ENCODE measurements at regions not wholly inside any gene's neighbourhood (a gene's known extent, or its start where the extent isn't known, plus 50 kb on each side); places are given as distances from the start of the nearest gene placed in this dataset.

DNA sequence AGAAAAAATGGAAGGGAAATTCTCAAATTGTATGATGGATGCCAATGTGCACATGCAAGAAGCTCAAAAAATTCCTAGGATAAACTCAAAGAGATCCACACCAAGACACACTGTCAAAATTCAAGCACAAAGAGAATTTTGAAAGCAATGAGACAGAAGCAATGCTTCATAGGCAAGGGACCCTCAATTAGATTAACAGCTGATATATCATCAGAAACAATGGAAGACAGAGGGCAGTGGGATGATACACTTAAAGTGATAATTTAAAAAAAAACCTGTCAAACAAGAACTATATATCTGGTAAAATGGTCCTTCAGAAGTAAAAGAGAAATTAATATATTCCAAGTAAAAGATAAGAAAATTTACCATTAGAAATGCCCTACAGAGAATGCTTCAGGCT lies 306.3 kb upstream of the PCDH7 start:
- Histone ChIP-seq H3K4me3 (ENCODE audit: low read depth, low read length) (no peak overlapping the region), H3K27me3 (ENCODE audit: control insufficient read depth, insufficient read depth, low read length) (no peaks in the 10 kb centered on the region), H3K36me3 (ENCODE audit: control insufficient read depth, insufficient read depth, low read length) (no peaks in the 10 kb centered on the region)
- no peak for TF ChIP-seq CTCF (IDR thresholded peaks at IDR 0.05; ENCODE audit: insufficient read depth, low read length, poor library complexity, severe bottlenecking)
- DNase-seq (ENCODE audit: low read depth), result no peak

DNA sequence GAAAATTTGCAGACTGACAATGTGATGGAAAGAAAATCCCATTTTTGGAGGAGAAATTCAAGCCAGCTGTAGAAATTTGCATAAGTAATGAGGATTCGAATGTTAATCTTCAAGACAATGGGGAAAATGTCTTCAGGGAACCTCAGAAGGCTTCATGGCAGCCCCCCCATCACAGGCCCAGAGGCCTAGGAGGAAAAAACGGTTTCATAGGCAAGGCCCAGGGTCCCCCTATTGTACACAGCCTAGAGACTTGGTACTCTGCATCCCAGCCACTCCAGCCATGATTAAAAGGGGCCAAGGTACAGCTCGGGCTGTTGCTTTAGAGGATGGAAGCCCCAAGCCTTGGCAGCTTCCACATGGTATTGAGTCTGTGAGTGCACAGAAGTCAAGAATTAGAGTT lies 303.6 kb upstream of the PCDH7 start:
- no peaks in the 10 kb centered on the region for H3K36me3 ChIP-seq (ENCODE audit: control insufficient read depth, insufficient read depth, low read length)
- H3K4me3 ChIP-seq (ENCODE audit: low read depth, low read length), result no peak overlapping the region
- no peak for DNase-seq (ENCODE audit: low read depth)
- no peak for TF ChIP-seq CTCF (IDR thresholded peaks at IDR 0.05; ENCODE audit: insufficient read depth, low read length, poor library complexity, severe bottlenecking)
- no peaks in the 10 kb centered on the region for H3K27me3 ChIP-seq (ENCODE audit: control insufficient read depth, insufficient read depth, low read length)

GRCh38 chr4:30427932-30428331 lies 292.2 kb upstream of the PCDH7 start:
- Histone ChIP-seq H3K27me3 (ENCODE audit: control insufficient read depth, insufficient read depth, low read length) (no peaks in the 10 kb centered on the region), H3K4me3 (ENCODE audit: low read depth, low read length) (no peak overlapping the region), H3K36me3 (ENCODE audit: control insufficient read depth, insufficient read depth, low read length) (no peaks in the 10 kb centered on the region)
- TF ChIP-seq CTCF (IDR thresholded peaks at IDR 0.05; ENCODE audit: insufficient read depth, low read length, poor library complexity, severe bottlenecking), result no peak
- no peak for DNase-seq (ENCODE audit: low read depth)

- H3K4me3 ChIP-seq (ENCODE audit: low read depth, low read length), result no peak overlapping the region
- DNase-seq (ENCODE audit: low read depth), result peak; percentile 18
- no peaks in the 10 kb centered on the region for H3K27me3 ChIP-seq (ENCODE audit: control insufficient read depth, insufficient read depth, low read length)
- TF ChIP-seq CTCF (IDR thresholded peaks at IDR 0.05; ENCODE audit: insufficient read depth, low read length, poor library complexity, severe bottlenecking), result no peak
- H3K36me3 ChIP-seq (ENCODE audit: control insufficient read depth, insufficient read depth, low read length), result no peaks in the 10 kb centered on the region
Measured at GRCh38 chr4:30429813-30430761, 290.1 kb upstream of the PCDH7 start.

GRCh38 chr4:30434656-30435055 lies 285.5 kb upstream of the PCDH7 start:
- no peak for TF ChIP-seq CTCF (IDR thresholded peaks at IDR 0.05; ENCODE audit: insufficient read depth, low read length, poor library complexity, severe bottlenecking)

DNA sequence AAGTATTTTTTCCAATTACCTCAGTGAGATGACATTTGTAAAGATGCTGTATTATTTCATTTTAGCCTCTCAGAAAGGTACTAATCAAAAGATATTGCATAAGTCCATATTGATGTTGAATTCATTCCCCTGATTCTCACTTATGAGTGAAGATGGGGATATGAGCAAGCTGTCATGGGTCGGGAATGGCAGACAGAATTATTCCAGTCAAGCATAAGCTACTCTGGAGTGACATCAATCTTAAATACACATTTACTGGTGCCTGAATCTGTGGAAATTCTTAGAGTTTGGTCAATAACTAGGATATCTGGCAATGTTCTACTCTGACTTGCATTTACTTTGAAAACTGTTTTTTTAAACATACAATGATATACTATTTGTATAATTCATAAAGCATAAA lies 283.8 kb upstream of the PCDH7 start:
- H3K4me3 ChIP-seq (ENCODE audit: low read depth, low read length), result no peak overlapping the region
- no peak for TF ChIP-seq CTCF (IDR thresholded peaks at IDR 0.05; ENCODE audit: insufficient read depth, low read length, poor library complexity, severe bottlenecking)
- DNase-seq (ENCODE audit: low read depth), result no peak
- H3K36me3 ChIP-seq (ENCODE audit: control insufficient read depth, insufficient read depth, low read length), result no peaks in the 10 kb centered on the region
- H3K27me3 ChIP-seq (ENCODE audit: control insufficient read depth, insufficient read depth, low read length), result no peaks in the 10 kb centered on the region

More at GRCh38 chr4:30434656-30435055, 285.5 kb upstream of the PCDH7 start:
- no peaks in the 10 kb centered on the region for H3K27me3 ChIP-seq (ENCODE audit: control insufficient read depth, insufficient read depth, low read length)
- DNase-seq (ENCODE audit: low read depth), result no peak
- H3K4me3 ChIP-seq (ENCODE audit: low read depth, low read length), result no peak overlapping the region
- H3K36me3 ChIP-seq (ENCODE audit: control insufficient read depth, insufficient read depth, low read length), result no peaks in the 10 kb centered on the region
